Gastroesophageal sphincter (tissue), 3 donors: ENCODE measurements at regions not wholly inside any gene's neighbourhood (a gene's known extent, or its start where the extent isn't known, plus 50 kb on each side); places are given as distances from the start of the nearest gene placed in this dataset.

Source experiments
- CTCF ChIP-seq, 4 experiments: fragments of 200-600 bp in 2 of 4; fragments of 450-650 bp in 2 of 4; sonication (generic) in 1 of 4; IDR thresholded peaks; one replicate each; pipeline ENCODE4 v1.5.1; 2017 to 2019; ENCODE audit warnings: antibody characterized with exemption in 4 of 4, mild to moderate bottlenecking in 2 of 4, moderate library complexity in 2 of 4
- EP300 ChIP-seq: sonication (generic); formaldehyde crosslinking; IDR thresholded peaks from one replicate; pipeline ENCODE4 v1.6.1; 2017; ENCODE audit warnings: antibody characterized with exemption, mild to moderate bottlenecking
- POLR2A ChIP-seq, 2 donors: fragments of 450-650 bp; IDR thresholded peaks; one replicate each; pipeline ENCODE4 v1.6.1; 2017; ENCODE audit warnings: antibody characterized with exemption in 2 of 2, mild to moderate bottlenecking in 2 of 2, moderate library complexity in 1 of 2
- POLR2AphosphoS5 ChIP-seq: sonication (generic); formaldehyde crosslinking; IDR thresholded peaks from one replicate; pipeline ENCODE4 v1.6.1; 2017; ENCODE audit warnings: antibody characterized with exemption

- TF ChIP-seq CTCF (IDR thresholded peaks at IDR 0.05) (no peak), EP300 (no peak), POLR2A (IDR thresholded peaks at IDR 0.05) (no peak), POLR2AphosphoS5 (no peak)
These were observed 92.6 kb downstream of the DHRS2 start for GRCh38 chr14:23728791-23729190.
